ENCODE measurements at regions not wholly inside any gene's neighbourhood (a gene's known extent, or its start where the extent isn't known, plus 50 kb on each side); places are given as distances from the start of the nearest gene placed in this dataset.

- TF ChIP-seq TCF3 (IDR thresholded peaks at IDR 0.05; ENCODE audit: borderline replicate concordance, insufficient read depth, low read depth, low read length) (no peak), CHD1 (IDR thresholded peaks at IDR 0.05; ENCODE audit: low read depth, low read length) (no peak), TCF12 (IDR thresholded peaks at IDR 0.05; ENCODE audit: low read depth, low read length) (no peak)
Observed at GRCh38 chr13:57340878-57341277, 173.9 kb downstream of the PRR20E start.

Data from GM12878 (cell line).